ENCODE measurements at regions not wholly inside any gene's neighbourhood (a gene's known extent, or its start where the extent isn't known, plus 50 kb on each side); places are given as distances from the start of the nearest gene placed in this dataset.

DNA sequence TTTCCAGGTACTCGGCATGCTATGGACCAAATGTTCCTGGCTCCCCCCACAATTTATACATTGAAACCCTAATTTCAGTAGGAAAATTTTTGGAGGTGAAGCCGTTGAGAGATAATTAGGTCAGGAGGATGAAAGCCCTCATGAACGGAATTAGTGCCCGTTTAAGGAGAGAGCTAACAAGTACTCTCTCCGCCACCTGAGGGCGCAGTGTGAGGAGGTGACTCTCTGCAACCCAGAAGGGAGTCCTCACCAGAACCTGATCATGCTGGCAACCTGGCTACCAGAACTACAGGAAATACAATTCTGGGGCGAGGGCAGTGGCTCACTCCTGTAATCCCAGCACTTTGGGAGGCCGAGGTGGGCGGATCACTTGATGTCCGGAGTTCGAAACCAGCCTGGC lies 397.8 kb downstream of the SLITRK5 start:
- no peaks in the 10 kb centered on the region for H3K9me3 ChIP-seq
- DNase-seq (ENCODE audit: low spot score) = no peak
- no peaks in the 10 kb centered on the region for H3K36me3 ChIP-seq
- TF ChIP-seq, protein P1, sequence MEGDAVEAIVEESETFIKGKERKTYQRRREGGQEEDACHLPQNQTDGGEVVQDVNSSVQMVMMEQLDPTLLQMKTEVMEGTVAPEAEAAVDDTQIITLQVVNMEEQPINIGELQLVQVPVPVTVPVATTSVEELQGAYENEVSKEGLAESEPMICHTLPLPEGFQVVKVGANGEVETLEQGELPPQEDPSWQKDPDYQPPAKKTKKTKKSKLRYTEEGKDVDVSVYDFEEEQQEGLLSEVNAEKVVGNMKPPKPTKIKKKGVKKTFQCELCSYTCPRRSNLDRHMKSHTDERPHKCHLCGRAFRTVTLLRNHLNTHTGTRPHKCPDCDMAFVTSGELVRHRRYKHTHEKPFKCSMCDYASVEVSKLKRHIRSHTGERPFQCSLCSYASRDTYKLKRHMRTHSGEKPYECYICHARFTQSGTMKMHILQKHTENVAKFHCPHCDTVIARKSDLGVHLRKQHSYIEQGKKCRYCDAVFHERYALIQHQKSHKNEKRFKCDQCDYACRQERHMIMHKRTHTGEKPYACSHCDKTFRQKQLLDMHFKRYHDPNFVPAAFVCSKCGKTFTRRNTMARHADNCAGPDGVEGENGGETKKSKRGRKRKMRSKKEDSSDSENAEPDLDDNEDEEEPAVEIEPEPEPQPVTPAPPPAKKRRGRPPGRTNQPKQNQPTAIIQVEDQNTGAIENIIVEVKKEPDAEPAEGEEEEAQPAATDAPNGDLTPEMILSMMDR (IDR thresholded peaks at IDR 0.05) = no peak
- H3K4me3 ChIP-seq = no peak overlapping the region
- H3K4me1 ChIP-seq (ENCODE audit: control insufficient read depth in 1 of 2, low read depth in 2 of 2) = no peaks in the 10 kb centered on the region
- H3K27ac ChIP-seq = no peak overlapping the region
- no peaks in the 10 kb centered on the region for H3K27me3 ChIP-seq (replicated peaks; ENCODE audit: insufficient read depth)
- ATAC-seq (ENCODE audit: insufficient number of reproducible peaks, low FRiP score, low read depth) = no peak

DNA sequence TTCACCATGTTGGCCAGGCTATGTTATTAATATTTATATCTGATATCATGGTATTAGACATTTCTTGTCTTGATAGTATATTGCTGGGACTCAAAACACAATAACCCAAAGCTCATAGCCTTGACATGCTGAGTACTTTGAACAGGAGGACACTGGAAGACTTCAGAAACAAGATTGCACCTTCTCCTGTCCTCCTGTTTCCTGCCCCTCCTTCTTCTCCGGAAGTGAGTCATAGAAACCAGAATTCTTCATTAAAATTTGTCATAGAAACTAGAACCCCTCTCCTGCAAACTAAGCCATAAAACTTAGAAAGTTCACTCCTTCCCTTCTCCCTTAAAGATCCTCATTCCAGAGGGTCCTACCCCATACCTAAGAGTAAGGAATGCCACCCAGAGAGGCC lies 400.2 kb downstream of the SLITRK5 start:
- no peaks in the 10 kb centered on the region for H3K27me3 ChIP-seq (replicated peaks; ENCODE audit: insufficient read depth)
- no peaks in the 10 kb centered on the region for H3K4me1 ChIP-seq (ENCODE audit: control insufficient read depth in 1 of 2, low read depth in 2 of 2)
- DNase-seq (ENCODE audit: low spot score) (no peak), ATAC-seq (ENCODE audit: insufficient number of reproducible peaks, low FRiP score, low read depth) (no peak)
- H3K36me3 ChIP-seq = no peaks in the 10 kb centered on the region
- H3K4me3 ChIP-seq = no peak overlapping the region
- no peaks in the 10 kb centered on the region for H3K9me3 ChIP-seq
- TF ChIP-seq, protein P1 (IDR thresholded peaks at IDR 0.05) = no peak
- no peak overlapping the region for H3K27ac ChIP-seq

DNA sequence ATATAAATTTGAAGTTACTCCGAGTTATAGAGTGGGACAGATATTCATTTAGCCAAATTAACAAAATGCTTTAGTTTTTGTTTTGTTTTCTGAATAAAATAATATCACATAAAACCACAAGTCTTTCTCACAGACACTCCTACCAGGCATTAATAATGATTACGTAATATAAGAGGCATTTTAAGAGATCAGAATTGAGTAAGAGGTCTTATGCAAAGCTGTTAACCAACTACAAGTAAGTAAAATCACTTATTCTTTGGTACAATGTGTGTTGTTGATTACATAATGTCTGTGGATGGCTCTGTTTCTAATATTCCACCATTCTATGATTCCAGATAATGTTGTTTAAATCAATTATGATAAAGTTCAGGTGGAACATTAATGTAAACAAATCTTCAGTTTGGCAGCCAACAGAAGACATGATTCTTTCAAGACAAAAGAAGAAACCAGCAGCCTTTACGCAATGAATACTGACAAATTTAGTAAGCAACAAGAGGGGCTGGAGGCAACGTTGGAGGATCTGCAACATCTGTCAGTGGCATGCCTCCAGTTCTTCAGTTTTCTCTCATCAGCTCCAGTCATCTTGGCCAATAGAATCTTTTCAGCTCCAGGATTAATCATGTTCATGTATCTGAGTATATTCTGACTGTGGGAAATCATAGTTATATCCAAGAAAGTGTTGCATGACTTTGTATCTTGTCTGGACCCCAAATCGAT lies 403.8 kb downstream of the SLITRK5 start:
- H3K27ac ChIP-seq = no peak overlapping the region
- no peak for DNase-seq (ENCODE audit: low spot score)
- no peaks in the 10 kb centered on the region for H3K36me3 ChIP-seq
- H3K27me3 ChIP-seq (replicated peaks; ENCODE audit: insufficient read depth) = no peaks in the 10 kb centered on the region
- TF ChIP-seq, protein P1 (IDR thresholded peaks at IDR 0.05) = no peak
- no peak for ATAC-seq (ENCODE audit: insufficient number of reproducible peaks, low FRiP score, low read depth)
- H3K9me3 ChIP-seq = no peaks in the 10 kb centered on the region
- no peak overlapping the region for H3K4me3 ChIP-seq
- H3K4me1 ChIP-seq (ENCODE audit: control insufficient read depth in 1 of 2, low read depth in 2 of 2) = no peaks in the 10 kb centered on the region

DNA sequence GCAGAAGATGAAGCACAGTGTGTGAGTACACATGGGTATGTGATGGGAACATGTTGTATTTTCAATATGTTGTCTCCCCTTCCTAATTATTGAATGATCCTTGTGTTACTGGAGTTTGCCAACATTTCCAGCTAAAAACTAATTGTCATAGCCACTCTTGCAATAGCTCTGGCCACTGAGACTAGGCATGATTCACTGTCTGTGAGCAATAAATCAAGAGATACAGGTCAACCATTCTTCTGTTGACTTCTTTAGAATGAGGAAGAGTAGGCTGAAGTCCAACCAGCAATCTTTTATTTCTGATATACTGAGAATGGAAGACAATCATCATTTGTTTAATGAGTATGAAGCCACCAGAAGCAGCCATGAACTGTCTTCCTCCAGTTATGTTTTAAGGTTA lies 413.9 kb downstream of the SLITRK5 start:
- no peaks in the 10 kb centered on the region for H3K9me3 ChIP-seq
- H3K4me3 ChIP-seq = no peak overlapping the region
- TF ChIP-seq, protein P1 (IDR thresholded peaks at IDR 0.05) = no peak
- no peaks in the 10 kb centered on the region for H3K4me1 ChIP-seq (ENCODE audit: control insufficient read depth in 1 of 2, low read depth in 2 of 2)
- H3K27ac ChIP-seq = no peak overlapping the region
- H3K36me3 ChIP-seq = no peaks in the 10 kb centered on the region
- H3K27me3 ChIP-seq (replicated peaks; ENCODE audit: insufficient read depth) = no peaks in the 10 kb centered on the region
- DNase-seq (ENCODE audit: low spot score) = no peak
- no peak for ATAC-seq (ENCODE audit: insufficient number of reproducible peaks, low FRiP score, low read depth)

DNA sequence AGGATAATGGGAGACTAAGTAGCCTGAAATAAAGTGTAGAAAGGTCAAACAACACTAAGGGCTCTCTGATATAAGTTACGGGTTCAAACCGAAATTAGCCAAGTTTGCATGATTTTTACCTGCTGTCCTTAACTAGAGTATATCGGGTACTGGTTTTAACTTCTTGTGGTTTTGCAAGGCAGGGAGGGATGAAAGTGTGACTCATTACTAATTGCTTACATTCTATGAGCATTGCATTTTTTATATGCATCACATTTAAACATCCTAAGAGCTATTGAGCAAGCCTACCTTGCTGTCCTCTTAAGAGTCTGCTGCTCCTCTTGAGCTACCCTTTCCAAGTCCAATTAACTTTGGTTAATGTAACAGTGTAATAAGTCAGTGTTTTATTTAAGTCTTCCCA lies 415.4 kb downstream of the SLITRK5 start:
- no peaks in the 10 kb centered on the region for H3K27me3 ChIP-seq (replicated peaks; ENCODE audit: insufficient read depth)
- no peaks in the 10 kb centered on the region for H3K36me3 ChIP-seq
- no peaks in the 10 kb centered on the region for H3K4me1 ChIP-seq (ENCODE audit: control insufficient read depth in 1 of 2, low read depth in 2 of 2)
- TF ChIP-seq, protein P1 (IDR thresholded peaks at IDR 0.05) = no peak
- H3K9me3 ChIP-seq = no peaks in the 10 kb centered on the region
- H3K27ac ChIP-seq = no peak overlapping the region
- no peak overlapping the region for H3K4me3 ChIP-seq
- ATAC-seq (ENCODE audit: insufficient number of reproducible peaks, low FRiP score, low read depth) (no peak), DNase-seq (ENCODE audit: low spot score) (no peak)

Measured in thoracic aorta (tissue), 2 donors.